DND-41 (cell line): ENCODE measurements at regions not wholly inside any gene's neighbourhood (a gene's known extent, or its start where the extent isn't known, plus 50 kb on each side); places are given as distances from the start of the nearest gene placed in this dataset.

Experiments
- CTCF ChIP-seq: IDR thresholded peaks from 2 replicates; pipeline ENCODE4 v1.5.1; 2012; ENCODE audit warnings: borderline replicate concordance, low read length, moderate library complexity, mild to moderate bottlenecking; ENCODE audit not compliant: poor library complexity, severe bottlenecking; ENCODE audit errors: extremely low read depth
- EZH2 ChIP-seq: IDR thresholded peaks from 3 replicates; pipeline ENCODE4 v1.6.1; 2012; ENCODE audit warnings: borderline replicate concordance, low read depth, mild to moderate bottlenecking, moderate library complexity, low read length, inconsistent platforms; ENCODE audit not compliant: severe bottlenecking

DNA sequence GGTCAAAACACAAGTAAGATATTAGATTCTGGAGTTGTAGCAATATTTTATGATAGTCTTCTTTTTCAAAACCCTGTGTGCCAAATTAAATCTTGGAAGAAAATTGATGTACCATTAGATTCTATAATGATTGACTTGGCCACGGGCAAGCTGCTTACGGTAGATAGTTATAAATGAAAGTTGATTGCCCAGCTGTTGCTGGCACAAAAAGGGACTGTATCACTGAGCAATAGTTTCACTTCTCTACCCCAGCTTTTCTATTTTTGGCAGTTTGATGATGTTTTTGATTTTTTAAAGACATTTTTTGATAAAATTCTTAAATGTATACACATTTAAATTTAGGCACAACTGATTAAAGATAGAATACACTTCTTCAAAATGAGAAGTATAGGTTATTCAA, 333.3 kb downstream of the TRAM1L1 start:
- no peak for TF ChIP-seq CTCF
- no peak for TF ChIP-seq EZH2
